Spleen (tissue), 11 donors: ENCODE measurements at regions not wholly inside any gene's neighbourhood (a gene's known extent, or its start where the extent isn't known, plus 50 kb on each side); places are given as distances from the start of the nearest gene placed in this dataset.

Experiments
- DNase-seq: peaks from one replicate; pipeline ENCODE4 v3.0.0-alpha.2; 2020
- H3K27ac ChIP-seq, 8 donors: fragments of 200-600 bp; sonication (generic) in 7 of 8; 1 replicate in 4 of 8; 2 replicates in 4 of 8; pipeline versions ENCODE4 v1.5.0 to v1.8.0; 2016 to 2021; ENCODE audit warnings: inconsistent platforms in 4 of 8, mild to moderate bottlenecking in 4 of 8, moderate library complexity in 1 of 8
- H3K27me3 ChIP-seq, 7 donors: fragments of 200-600 bp; sonication (generic) in 6 of 7; replicated peaks in 1 of 7; 1 replicate in 4 of 7; 2 replicates in 3 of 7; pipeline versions ENCODE4 v1.5.0 to v1.8.0; 2016 to 2021; ENCODE audit warnings: inconsistent platforms in 3 of 7, mild to moderate bottlenecking in 1 of 7
- H3K36me3 ChIP-seq, 6 donors: fragments of 200-600 bp; sonication (generic) in 5 of 6; 1 replicate in 4 of 6; 2 replicates in 2 of 6; pipeline versions ENCODE4 v1.5.0 to v1.8.0; 2016 to 2021; ENCODE audit warnings: inconsistent platforms in 2 of 6
- H3K4me1 ChIP-seq, 6 donors: fragments of 200-600 bp; sonication (generic) in 5 of 6; 1 replicate in 3 of 6; 2 replicates in 3 of 6; pipeline versions ENCODE4 v1.5.0 to v1.8.0; 2016 to 2021; ENCODE audit warnings: inconsistent platforms in 3 of 6
- H3K4me3 ChIP-seq, 8 donors: fragments of 200-600 bp; sonication (generic) in 7 of 8; 1 replicate in 4 of 8; 2 replicates in 4 of 8; pipeline versions ENCODE4 v1.5.0 to v1.8.0; 2016 to 2021; ENCODE audit warnings: inconsistent platforms in 4 of 8, mild to moderate bottlenecking in 4 of 8, moderate library complexity in 2 of 8
- H3K9me3 ChIP-seq, 8 donors: fragments of 200-600 bp; sonication (generic) in 7 of 8; 1 replicate in 4 of 8; 2 replicates in 4 of 8; pipeline versions ENCODE4 v1.5.0 to v1.8.0; 2016 to 2021; ENCODE audit warnings: inconsistent platforms in 4 of 8
- POLR2A ChIP-seq, 3 donors: fragments of 450-650 bp; IDR thresholded peaks; one replicate each; pipeline ENCODE4 v1.5.1; 2017; ENCODE audit warnings: antibody characterized with exemption in 3 of 3, mild to moderate bottlenecking in 1 of 3
- POLR2AphosphoS5 ChIP-seq, 3 donors: sonication (generic); formaldehyde crosslinking; IDR thresholded peaks; one replicate each; pipeline ENCODE4 v1.5.1; 2017; ENCODE audit warnings: antibody characterized with exemption in 3 of 3
- WGBS, 5 donors: extraction: QIAGEN DNeasy Blood & Tissue Kit in 3 of 5; methylation state at CpG; one replicate each; pipeline versions ENCODE4 v1.1.5 to v1.1.7; 2013 to 2018; 5-methylcytosine and 5-hydroxymethylcytosine counted together
- intact Hi-C: fragments of 100-400 bp; cut with DNase I; formaldehyde crosslinking; loops from one replicate; pipeline ENCODE4 v1.15.0; 2023; ENCODE audit warnings: low total_unique reads
- TF ChIP-seq, protein P1 (sequence below), 11 experiments: fragments of 200-600 bp in 7 of 11; fragments of 450-650 bp in 4 of 11; sonication (generic) in 4 of 11; IDR thresholded peaks in 8 of 11; conservative IDR thresholded peaks in 3 of 11; 1 replicate in 7 of 11; 2 replicates in 4 of 11; pipeline versions ENCODE4 v1.4.0 to v1.8.0; 2016 to 2021; ENCODE audit warnings: antibody characterized with exemption in 11 of 11, inconsistent platforms in 4 of 11, mild to moderate bottlenecking in 1 of 11
- donor health status: healthy with polysubstance abuse.
- donor health status: DM: no; HTN: no; CAD: no; lungs with moderate emphysema.
- donor health status: DM: no; HTN: no; CAD: no.
- donor health status: Bipolar disorder and iron deficiency.
- donor health status: healthy.
- donor health status: DM: no; HTN: no; CAD: no.
- donor health status: DM: yes; HTN: yes; CAD: no.

DNA sequence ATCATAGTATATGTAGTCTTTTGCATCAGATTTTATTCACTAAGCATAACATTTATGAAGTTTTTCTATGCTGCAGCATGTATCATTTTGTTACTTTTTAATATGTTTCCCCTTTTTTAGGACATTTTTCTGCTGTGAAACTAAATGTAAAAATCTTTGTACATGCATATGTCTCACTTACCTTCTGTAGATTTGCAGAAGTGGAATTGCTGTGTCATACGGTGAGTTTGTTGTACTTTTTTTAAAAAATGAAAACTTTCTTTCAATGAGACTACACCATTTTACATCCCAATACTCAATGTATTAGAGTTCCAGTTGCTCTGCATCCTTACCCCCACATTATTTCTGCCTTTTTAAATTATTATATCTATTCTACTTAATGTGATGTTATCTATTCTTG is 868.9 kb downstream of the PDHA2 start:
- Histone ChIP-seq H3K27me3 (no peaks in the 10 kb centered on the region), H3K4me1 (no peaks in the 10 kb centered on the region), H3K27ac (no peak overlapping the region), H3K36me3 (no peaks in the 10 kb centered on the region), H3K9me3 (peaks cover 0 to 2% (median 0%) of the 10 kb centered on the region in 8 donors), H3K4me3 (no peak overlapping the region)
- intact Hi-C loops: no loop called here
- no peak for DNase-seq
- TF ChIP-seq POLR2AphosphoS5 (IDR thresholded peaks at IDR 0.05): no peak
- no peak for TF ChIP-seq POLR2A (IDR thresholded peaks at IDR 0.05)
- TF ChIP-seq, protein P1, sequence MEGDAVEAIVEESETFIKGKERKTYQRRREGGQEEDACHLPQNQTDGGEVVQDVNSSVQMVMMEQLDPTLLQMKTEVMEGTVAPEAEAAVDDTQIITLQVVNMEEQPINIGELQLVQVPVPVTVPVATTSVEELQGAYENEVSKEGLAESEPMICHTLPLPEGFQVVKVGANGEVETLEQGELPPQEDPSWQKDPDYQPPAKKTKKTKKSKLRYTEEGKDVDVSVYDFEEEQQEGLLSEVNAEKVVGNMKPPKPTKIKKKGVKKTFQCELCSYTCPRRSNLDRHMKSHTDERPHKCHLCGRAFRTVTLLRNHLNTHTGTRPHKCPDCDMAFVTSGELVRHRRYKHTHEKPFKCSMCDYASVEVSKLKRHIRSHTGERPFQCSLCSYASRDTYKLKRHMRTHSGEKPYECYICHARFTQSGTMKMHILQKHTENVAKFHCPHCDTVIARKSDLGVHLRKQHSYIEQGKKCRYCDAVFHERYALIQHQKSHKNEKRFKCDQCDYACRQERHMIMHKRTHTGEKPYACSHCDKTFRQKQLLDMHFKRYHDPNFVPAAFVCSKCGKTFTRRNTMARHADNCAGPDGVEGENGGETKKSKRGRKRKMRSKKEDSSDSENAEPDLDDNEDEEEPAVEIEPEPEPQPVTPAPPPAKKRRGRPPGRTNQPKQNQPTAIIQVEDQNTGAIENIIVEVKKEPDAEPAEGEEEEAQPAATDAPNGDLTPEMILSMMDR (IDR thresholded peaks at IDR 0.05 in 8 of 11, conservative IDR thresholded peaks at IDR 0.05 in 3 of 11): no peak
- WGBS, 5 donors: 28 to 41% (median 36%) methylated on average over 1 of the region's 1 CpG

DNA sequence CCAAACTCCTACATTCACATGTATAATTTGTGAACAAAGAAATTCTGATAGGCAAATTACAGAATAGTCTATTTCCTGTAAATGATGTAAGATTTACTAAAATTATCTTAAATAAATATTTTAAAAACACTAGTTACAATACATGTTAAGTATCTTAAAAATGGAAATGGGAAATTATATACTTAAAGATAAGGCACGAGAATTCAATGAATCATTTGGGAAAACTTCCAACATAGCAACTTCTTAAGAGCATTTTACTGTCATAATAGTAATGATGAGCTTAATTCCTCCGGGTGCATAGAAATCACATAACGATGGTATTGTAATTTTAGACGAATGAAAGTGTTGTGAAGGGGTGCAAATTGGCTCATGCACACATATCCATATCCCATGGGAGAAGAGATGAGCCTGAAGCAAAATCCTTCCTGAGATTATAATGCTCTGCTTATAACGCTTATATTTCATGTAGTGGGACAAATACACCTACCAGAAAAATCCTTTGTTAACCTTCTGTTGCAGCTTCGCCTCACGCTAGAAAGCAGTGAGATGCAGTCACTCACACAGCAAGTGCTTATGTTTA is 873.5 kb downstream of the PDHA2 start:
- TF ChIP-seq POLR2AphosphoS5 (IDR thresholded peaks at IDR 0.05) (no peak), POLR2A (IDR thresholded peaks at IDR 0.05) (no peak)
- TF ChIP-seq, protein P1 (IDR thresholded peaks at IDR 0.05 in 8 of 11, conservative IDR thresholded peaks at IDR 0.05 in 3 of 11): no peak
- no peaks in the 10 kb centered on the region for H3K4me1 ChIP-seq
- H3K36me3 ChIP-seq: no peaks in the 10 kb centered on the region
- no peak overlapping the region for H3K4me3 ChIP-seq
- H3K27me3 ChIP-seq: no peaks in the 10 kb centered on the region
- no peak overlapping the region for H3K27ac ChIP-seq
- peaks cover 0 to 2% (median 0%) of the 10 kb centered on the region in 8 donors for H3K9me3 ChIP-seq
- whole genome bisulfite sequencing, 5 donors: 64 to 87% (median 79%) methylated on average over 7 of the region's 7 CpGs
- intact Hi-C loops: no loop called here
- no peak for DNase-seq

DNA sequence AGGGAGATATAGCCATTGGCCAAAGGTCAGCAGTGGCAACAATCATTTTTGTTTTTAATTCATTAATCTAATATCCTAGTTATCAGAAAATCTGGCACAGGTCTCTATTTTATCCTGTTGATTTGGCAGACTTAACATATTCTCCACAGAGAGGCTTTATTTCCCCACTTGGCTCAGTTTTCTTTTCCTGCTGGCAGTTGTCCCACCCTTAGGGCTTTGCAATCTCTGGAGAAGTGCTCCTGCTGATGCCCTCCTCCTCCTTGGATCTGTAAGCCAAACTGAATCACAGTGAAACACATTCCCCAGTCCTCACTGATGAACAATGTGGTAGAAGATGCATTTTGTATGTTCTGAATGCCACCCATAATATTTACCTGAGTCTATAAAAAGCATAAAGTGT is 889.7 kb downstream of the PDHA2 start:
- Histone ChIP-seq H3K4me1 (no peaks in the 10 kb centered on the region), H3K27ac (no peak overlapping the region), H3K9me3 (peaks cover 0 to 11% (median 0%) of the 10 kb centered on the region in 8 donors), H3K4me3 (no peak overlapping the region), H3K27me3 (no peaks in the 10 kb centered on the region), H3K36me3 (no peaks in the 10 kb centered on the region)
- DNase-seq: no peak
- intact Hi-C loops: no loop called here
- TF ChIP-seq, protein P1 (IDR thresholded peaks at IDR 0.05 in 8 of 11, conservative IDR thresholded peaks at IDR 0.05 in 3 of 11): no peak
- TF ChIP-seq POLR2AphosphoS5 (IDR thresholded peaks at IDR 0.05) (no peak), POLR2A (IDR thresholded peaks at IDR 0.05) (no peak)

DNA sequence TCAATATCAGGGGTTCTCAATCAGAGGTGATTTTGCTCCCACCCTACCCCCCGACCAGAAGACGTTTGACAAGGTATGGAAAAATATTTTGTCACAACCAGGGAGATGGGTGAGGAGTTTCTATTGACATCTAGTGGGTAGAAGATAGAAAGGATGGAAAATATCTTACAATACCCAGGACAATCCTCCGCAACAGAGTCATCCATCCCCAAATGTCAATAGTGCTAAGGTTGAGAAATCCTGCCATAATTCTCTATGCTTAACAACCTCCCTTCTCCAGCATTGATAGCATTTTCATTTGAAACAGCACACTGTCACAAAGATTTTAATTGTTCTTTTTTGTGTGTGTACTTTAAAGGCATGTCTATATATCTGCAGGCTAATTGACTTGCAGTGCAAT is 890.5 kb downstream of the PDHA2 start:
- no peak overlapping the region for H3K4me3 ChIP-seq
- no peaks in the 10 kb centered on the region for H3K27me3 ChIP-seq
- intact Hi-C loops: no loop called here
- no peaks in the 10 kb centered on the region for H3K4me1 ChIP-seq
- no peaks in the 10 kb centered on the region for H3K36me3 ChIP-seq
- DNase-seq: no peak
- 74 to 87% (median 84%) methylated on average over 3 of the region's 3 CpGs for WGBS, 5 donors
- TF ChIP-seq POLR2A (IDR thresholded peaks at IDR 0.05) (no peak), POLR2AphosphoS5 (IDR thresholded peaks at IDR 0.05) (no peak)
- TF ChIP-seq, protein P1 (IDR thresholded peaks at IDR 0.05 in 8 of 11, conservative IDR thresholded peaks at IDR 0.05 in 3 of 11): no peak
- no peak overlapping the region for H3K27ac ChIP-seq
- H3K9me3 ChIP-seq: peaks cover 0 to 14% (median 0%) of the 10 kb centered on the region in 8 donors
